Naive thymus-derived CD4-positive, alpha-beta T cell (primary cell): ENCODE measurements at regions not wholly inside any gene's neighbourhood (a gene's known extent, or its start where the extent isn't known, plus 50 kb on each side); places are given as distances from the start of the nearest gene placed in this dataset.
"Not testable (repeated sequence)": the region's sequence is repeated elsewhere in the genome, so short reads cannot be mapped to it uniquely, and the experiment has no call there.

ENCODE experiments used
- ATAC-seq: fragments of 150-1000 bp; cut with Tn5 transposase; 2 replicates; pipeline ENCODE4 v1.10.0; 2021; ENCODE audit warnings: mild to moderate bottlenecking, moderate library complexity
- CTCF ChIA-PET: fragments of 350-600 bp; sonication (Branson Sonifier 250); formaldehyde crosslinking; loops from one replicate; lab custom pipeline; 2021; ENCODE audit warnings: antibody characterized with exemption; lab: Charles Lee
- POLR2A ChIA-PET: fragments of 350-600 bp; sonication (Branson Sonifier 250); formaldehyde crosslinking; loops from one replicate; lab custom pipeline; 2021; ENCODE audit warnings: antibody characterized with exemption, inconsistent platforms; lab: Charles Lee
- DNase-seq, 9 donors: peaks; one replicate each; pipeline versions ENCODE4 v3.0.0 to v3.0.0-alpha.2; 2020 to 2022; ENCODE audit warnings: mixed read lengths in 1 of 9
- H3K27ac ChIP-seq: one replicate; pipeline ENCODE4 v1.7.0; 2013; ENCODE audit warnings: mild to moderate bottlenecking, low read depth, low read length, moderate library complexity
- H3K27me3 ChIP-seq, 2 donors: one replicate each; pipeline ENCODE4 v1.7.0; 2013; ENCODE audit warnings: low read length in 2 of 2, mild to moderate bottlenecking in 2 of 2, moderate library complexity in 2 of 2; ENCODE audit not compliant: control insufficient read depth in 2 of 2, insufficient read depth in 2 of 2
- H3K36me3 ChIP-seq, 3 experiments: 1 replicate in 2 of 3; 2 replicates in 1 of 3; pipeline ENCODE4 v1.7.0; 2013; ENCODE audit warnings: low read length in 3 of 3, mild to moderate bottlenecking in 3 of 3, moderate library complexity in 1 of 3; ENCODE audit not compliant: insufficient read depth in 3 of 3, control insufficient read depth in 2 of 3
- H3K4me1 ChIP-seq, 2 donors: one replicate each; pipeline ENCODE4 v1.7.0; 2013; ENCODE audit warnings: low read length in 2 of 2, mild to moderate bottlenecking in 2 of 2, moderate library complexity in 1 of 2; ENCODE audit not compliant: control insufficient read depth in 2 of 2, insufficient read depth in 2 of 2
- H3K4me3 ChIP-seq: 2 replicates; pipeline ENCODE4 v1.7.0; 2013; ENCODE audit warnings: mild to moderate bottlenecking, low read length
- H3K9me3 ChIP-seq, 3 experiments: 1 replicate in 2 of 3; 2 replicates in 1 of 3; pipeline ENCODE4 v1.7.0; 2013; ENCODE audit warnings: low read length in 3 of 3; ENCODE audit not compliant: control insufficient read depth in 2 of 3
- H3K27ac Mint-ChIP-seq, 9 donors: one replicate each; pipeline ENCODE4 v1.8.0; 2020 to 2022; ENCODE audit warnings: mixed read lengths in 9 of 9, mild to moderate bottlenecking in 8 of 9, moderate library complexity in 5 of 9, inconsistent platforms in 2 of 9
- H3K27me3 Mint-ChIP-seq, 5 donors: one replicate each; pipeline ENCODE4 v1.8.0; 2021 to 2022; ENCODE audit warnings: mixed read lengths in 5 of 5, mild to moderate bottlenecking in 1 of 5
- H3K36me3 Mint-ChIP-seq, 5 donors: one replicate each; pipeline ENCODE4 v1.8.0; 2020 to 2022; ENCODE audit warnings: mixed read lengths in 5 of 5, mild to moderate bottlenecking in 3 of 5, inconsistent platforms in 1 of 5
- H3K4me1 Mint-ChIP-seq, 7 donors: one replicate each; pipeline ENCODE4 v1.8.0; 2020 to 2022; ENCODE audit warnings: mixed read lengths in 7 of 7, mild to moderate bottlenecking in 3 of 7, inconsistent platforms in 1 of 7
- H3K4me3 Mint-ChIP-seq, 10 donors: one replicate each; pipeline ENCODE4 v1.8.0; 2020 to 2022; ENCODE audit warnings: mild to moderate bottlenecking in 10 of 10, mixed read lengths in 10 of 10, moderate library complexity in 6 of 10, inconsistent platforms in 2 of 10
- H3K9me3 Mint-ChIP-seq, 11 donors: one replicate each; pipeline ENCODE4 v1.8.0; 2020 to 2022; ENCODE audit warnings: mixed read lengths in 11 of 11, mild to moderate bottlenecking in 4 of 11, inconsistent platforms in 1 of 11, moderate library complexity in 1 of 11
- intact Hi-C, 2 donors: fragments of 100-400 bp; cut with micrococcal nuclease; formaldehyde crosslinking; loops; one replicate each; pipeline ENCODE4 v1.15.1; 2023

- intact Hi-C loops, result no loop called here
- Mint-ChIP-seq H3K36me3 (peaks cover 0 to 5% (median 5%) of the 10 kb centered on the region in 5 donors), H3K4me3 (no peak overlapping the region), H3K27me3 (no peaks in the 10 kb centered on the region), H3K4me1 (peaks cover 9 to 23% (median 15%) of the 10 kb centered on the region in 7 donors), H3K9me3 (peaks cover 2 to 9% (median 5%) of the 10 kb centered on the region in 11 donors), H3K27ac (no peak overlapping the region)
- POLR2A ChIA-PET, result interaction anchor here (1.1 kb wide), 1 partner anchor 249 kb away, joined by 3 read pairs; no protein-coding TSS in a partner anchor
- no peak overlapping the region for H3K4me3 ChIP-seq
- H3K27me3 ChIP-seq, result no peaks in the 10 kb centered on the region
- CTCF ChIA-PET, result no interaction called here
- H3K4me1 ChIP-seq, result peaks cover 9 to 12% of the 10 kb centered on the region in 2 donors
- peaks cover 0 to 3% (median 0%) of the 10 kb centered on the region in 3 experiments for H3K9me3 ChIP-seq
- DNase-seq (no peak), ATAC-seq (no peak)
- H3K36me3 ChIP-seq, result no peaks in the 10 kb centered on the region
- H3K27ac ChIP-seq, result no peak overlapping the region
Observed at GRCh38 chr3:56938530-56938929, 121.9 kb upstream of the SPATA12 start.

DNA sequence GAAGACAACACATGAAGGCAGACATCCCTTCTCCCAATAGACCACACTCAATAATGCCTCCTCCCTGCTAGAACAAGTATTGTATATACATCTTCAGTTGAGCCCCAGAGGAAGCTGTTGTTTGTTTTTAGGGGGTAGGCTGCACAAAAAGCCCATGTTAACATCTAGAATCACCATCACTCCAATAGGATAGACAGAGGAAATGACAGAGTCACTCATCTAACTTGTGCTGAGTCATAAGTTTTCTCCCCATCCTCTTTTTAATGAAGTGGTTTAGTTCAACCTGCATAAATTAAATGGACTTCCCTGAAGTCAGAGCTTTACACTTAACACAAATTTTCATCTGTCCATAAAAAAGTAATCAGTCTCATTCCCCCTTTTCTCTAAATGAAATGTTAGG, 122.9 kb upstream of the SPATA12 start:
- Mint-ChIP-seq H3K4me3 (no peak overlapping the region), H3K9me3 (peaks cover 3 to 14% (median 5%) of the 10 kb centered on the region in 11 donors), H3K4me1 (peaks cover 4 to 14% (median 7%) of the 10 kb centered on the region in 7 donors), H3K36me3 (peaks cover 0 to 11% (median 5%) of the 10 kb centered on the region in 5 donors), H3K27ac (peak overlapping the region in 1 of 9 donors; percentile 0), H3K27me3 (no peaks in the 10 kb centered on the region)
- ChIA-PET CTCF (no interaction called here), POLR2A (interaction anchor here (0.6 to 1.1 kb wide), 2 partner anchors 21 to 248 kb away, joined by 3 read pairs; no protein-coding TSS in a partner anchor)
- H3K9me3 ChIP-seq, result peaks cover 0 to 6% (median 0%) of the 10 kb centered on the region in 3 experiments
- intact Hi-C loops, result no loop called here
- no peaks in the 10 kb centered on the region for H3K27me3 ChIP-seq
- DNase-seq (no peak), ATAC-seq (no peak)
- H3K4me3 ChIP-seq, result no peak overlapping the region
- no peak overlapping the region for H3K27ac ChIP-seq
- H3K36me3 ChIP-seq, result no peaks in the 10 kb centered on the region
- H3K4me1 ChIP-seq, result peaks cover 3 to 7% of the 10 kb centered on the region in 2 donors

DNA sequence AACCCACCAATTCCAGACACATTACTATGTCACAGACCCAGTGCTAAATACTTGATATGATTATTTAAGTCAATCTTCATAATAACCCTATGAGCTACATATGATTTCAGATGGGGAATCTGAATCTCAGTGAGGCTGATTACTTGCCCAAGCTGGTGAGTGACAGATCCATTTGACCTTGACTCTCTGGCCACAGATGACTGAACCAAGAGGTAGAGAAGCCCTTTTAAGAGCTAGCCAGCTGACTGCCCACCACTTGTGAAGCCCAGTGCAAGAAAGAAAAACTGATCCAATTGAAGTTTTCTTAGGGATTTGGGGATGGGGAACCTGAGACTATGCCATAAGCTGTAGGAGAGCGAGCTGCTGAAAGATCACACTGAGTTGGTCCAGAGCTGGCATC, 124.7 kb upstream of the SPATA12 start:
- H3K9me3 Mint-ChIP-seq, result peaks cover 3 to 18% (median 5%) of the 10 kb centered on the region in 11 donors
- H3K4me3 Mint-ChIP-seq, result no peak overlapping the region
- ChIA-PET POLR2A (interaction anchor here (1.1 to 2.5 kb wide), 4 partner anchors 9 to 19 kb away, joined by 3 to 7 read pairs (median 4); no protein-coding TSS in a partner anchor), CTCF (interaction anchor here (1.2 kb wide), 1 partner anchor 19 kb away, joined by 6 read pairs; no protein-coding TSS in a partner anchor)
- Histone ChIP-seq H3K36me3 (no peaks in the 10 kb centered on the region), H3K4me1 (no peaks in the 10 kb centered on the region), H3K9me3 (peaks cover 0 to 6% (median 0%) of the 10 kb centered on the region in 3 experiments), H3K27me3 (no peaks in the 10 kb centered on the region), H3K27ac (no peak overlapping the region), H3K4me3 (no peak overlapping the region)
- intact Hi-C loops, result no loop called here
- no peak overlapping the region for H3K27ac Mint-ChIP-seq
- H3K36me3 Mint-ChIP-seq, result peaks cover 0 to 14% (median 9%) of the 10 kb centered on the region in 5 donors
- ATAC-seq (no peak), DNase-seq (no peak)
- no peaks in the 10 kb centered on the region for H3K27me3 Mint-ChIP-seq
- peaks cover 0 to 22% (median 3%) of the 10 kb centered on the region in 7 donors for H3K4me1 Mint-ChIP-seq

DNA sequence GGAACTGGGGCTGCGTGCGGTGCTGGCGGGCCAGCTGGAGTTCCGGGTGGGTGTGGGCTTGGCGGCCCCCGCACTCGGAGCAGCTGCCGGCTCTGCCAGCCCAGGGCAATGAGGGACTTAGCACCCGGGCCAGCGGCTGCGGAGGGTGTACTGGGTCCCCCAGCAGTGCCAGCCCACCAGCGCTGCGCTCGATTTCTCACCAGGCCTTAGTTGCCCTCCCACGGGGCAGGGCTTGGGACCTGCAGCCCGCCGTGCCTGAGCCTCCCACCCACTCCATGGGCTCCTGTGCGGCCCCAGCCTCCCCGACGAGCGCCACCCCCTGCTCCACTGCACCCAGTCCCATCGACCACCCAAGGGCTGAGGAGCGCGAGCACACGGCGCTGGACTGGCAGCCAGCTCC, 126.0 kb upstream of the SPATA12 start:
- H3K4me3 ChIP-seq, H3K27me3 ChIP-seq, H3K9me3 ChIP-seq, intact Hi-C loops, H3K27ac ChIP-seq, H3K36me3 ChIP-seq, H3K4me3 Mint-ChIP-seq, DNase-seq, CTCF ChIA-PET, H3K27ac Mint-ChIP-seq, ATAC-seq, H3K4me1 ChIP-seq, H3K27me3 Mint-ChIP-seq: not testable (repeated sequence)
- Mint-ChIP-seq H3K4me1 (peaks cover 0 to 35% (median 14%) of the 10 kb centered on the region in 7 donors), H3K9me3 (peaks cover 3 to 18% (median 5%) of the 10 kb centered on the region in 11 donors), H3K36me3 (peaks cover 0 to 14% (median 9%) of the 10 kb centered on the region in 5 donors)
- POLR2A ChIA-PET, result interaction anchor here (2.5 kb wide), 1 partner anchor 10 kb away, joined by 6 read pairs; no protein-coding TSS in a partner anchor

- Mint-ChIP-seq H3K27ac (peak overlapping the region in 1 of 9 donors; percentile 43), H3K4me3 (no peak overlapping the region), H3K27me3 (no peaks in the 10 kb centered on the region), H3K36me3 (peaks cover 0 to 14% (median 9%) of the 10 kb centered on the region in 5 donors), H3K9me3 (peaks cover 3 to 18% (median 5%) of the 10 kb centered on the region in 11 donors), H3K4me1 (peaks cover 5 to 42% (median 20%) of the 10 kb centered on the region in 7 donors)
- no peak for ATAC-seq
- H3K9me3 ChIP-seq, result peaks cover 0 to 6% (median 0%) of the 10 kb centered on the region in 3 experiments
- no peaks in the 10 kb centered on the region for H3K27me3 ChIP-seq
- H3K4me1 ChIP-seq, result peaks cover 6 to 12% of the 10 kb centered on the region in 2 donors
- ChIA-PET POLR2A (interaction anchor here (1.2 kb wide), 1 partner anchor 9 kb away, joined by 3 read pairs; no protein-coding TSS in a partner anchor), CTCF (interaction anchor here (0.7 kb wide), 1 partner anchor 133 kb away, joined by 5 read pairs; no protein-coding TSS in a partner anchor)
- no peak overlapping the region for H3K27ac ChIP-seq
- H3K4me3 ChIP-seq, result no peak overlapping the region
- DNase-seq, result no peak
- intact Hi-C loops, result no loop called here
- no peaks in the 10 kb centered on the region for H3K36me3 ChIP-seq
Observed at GRCh38 chr3:56933803-56934202, 126.7 kb upstream of the SPATA12 start.

DNA sequence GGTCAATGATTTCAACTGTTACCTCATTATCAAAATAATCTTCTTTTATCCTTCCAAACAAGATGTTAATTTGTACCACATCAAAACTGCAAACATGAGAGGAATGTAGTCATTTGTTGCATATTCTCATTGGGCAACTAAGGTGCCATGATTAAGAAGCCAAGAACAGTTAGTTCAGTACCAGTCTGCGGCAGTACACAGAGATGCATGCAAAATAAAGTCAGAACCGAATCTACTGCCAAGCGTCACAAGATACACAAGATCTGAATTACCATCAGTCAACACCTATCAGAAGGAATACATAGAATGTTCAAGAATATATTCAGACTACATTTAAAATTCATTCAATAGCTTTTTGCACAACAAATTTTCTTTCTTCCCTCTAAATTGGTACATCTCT, 127.6 kb upstream of the SPATA12 start:
- POLR2A ChIA-PET, result interaction anchor here (0.7 to 1.2 kb wide), 2 partner anchors 10 to 72 kb away, joined by 3 read pairs; no protein-coding TSS in a partner anchor
- peaks cover 0 to 6% (median 0%) of the 10 kb centered on the region in 3 experiments for H3K9me3 ChIP-seq
- no peak overlapping the region for H3K27ac ChIP-seq
- H3K4me1 Mint-ChIP-seq, result peaks cover 15 to 51% (median 30%) of the 10 kb centered on the region in 7 donors
- peaks cover 0 to 14% (median 9%) of the 10 kb centered on the region in 5 donors for H3K36me3 Mint-ChIP-seq
- H3K4me1 ChIP-seq, result peaks cover 15 to 21% of the 10 kb centered on the region in 2 donors
- H3K9me3 Mint-ChIP-seq, result peaks cover 3 to 18% (median 5%) of the 10 kb centered on the region in 11 donors
- H3K27me3 Mint-ChIP-seq, result no peaks in the 10 kb centered on the region
- intact Hi-C loops, result no loop called here
- H3K27me3 ChIP-seq, result no peaks in the 10 kb centered on the region
- H3K27ac Mint-ChIP-seq, result no peak overlapping the region
- DNase-seq, result no peak
- ATAC-seq, result no peak
- H3K4me3 ChIP-seq, result no peak overlapping the region
- no peak overlapping the region for H3K4me3 Mint-ChIP-seq
- CTCF ChIA-PET, result interaction anchor here (0.7 kb wide), 1 partner anchor 185 kb away, joined by 3 read pairs; no protein-coding TSS in a partner anchor
- H3K36me3 ChIP-seq, result no peaks in the 10 kb centered on the region
